Mucosa of rectum (tissue), 2 donors: ENCODE measurements at regions not wholly inside any gene's neighbourhood (a gene's known extent, or its start where the extent isn't known, plus 50 kb on each side); places are given as distances from the start of the nearest gene placed in this dataset.

Source experiments
- H3K27ac ChIP-seq, 2 donors: one replicate each; pipeline ENCODE4 v1.7.0; 2013; ENCODE audit warnings: inconsistent platforms in 2 of 2, low read depth in 2 of 2, low read length in 2 of 2
- H3K27me3 ChIP-seq, 2 donors: one replicate each; pipeline ENCODE4 v1.7.0; 2013; ENCODE audit warnings: low read length in 2 of 2; ENCODE audit not compliant: control insufficient read depth in 2 of 2, insufficient read depth in 2 of 2
- H3K36me3 ChIP-seq, 2 donors: one replicate each; pipeline ENCODE4 v1.7.0; 2013; ENCODE audit warnings: low read length in 2 of 2; ENCODE audit not compliant: control insufficient read depth in 2 of 2, insufficient read depth in 2 of 2
- H3K4me1 ChIP-seq, 2 donors: one replicate each; pipeline ENCODE4 v1.7.0; 2013; ENCODE audit warnings: low read length in 2 of 2, mild to moderate bottlenecking in 1 of 2; ENCODE audit not compliant: control insufficient read depth in 2 of 2, insufficient read depth in 2 of 2
- H3K4me3 ChIP-seq, 2 donors: one replicate each; pipeline ENCODE4 v1.7.0; 2013; ENCODE audit warnings: low read length in 2 of 2
- H3K9ac ChIP-seq, 2 donors: one replicate each; pipeline ENCODE4 v1.7.0; 2013; ENCODE audit warnings: low read length in 2 of 2, low read depth in 1 of 2, mild to moderate bottlenecking in 1 of 2
- H3K9me3 ChIP-seq, 2 donors: one replicate each; pipeline ENCODE4 v1.7.0; 2013; ENCODE audit warnings: low read length in 2 of 2; ENCODE audit not compliant: control insufficient read depth in 2 of 2
- donor health status: healthy.
- donor health status: Normal muscosa, but diverticular disease.

DNA sequence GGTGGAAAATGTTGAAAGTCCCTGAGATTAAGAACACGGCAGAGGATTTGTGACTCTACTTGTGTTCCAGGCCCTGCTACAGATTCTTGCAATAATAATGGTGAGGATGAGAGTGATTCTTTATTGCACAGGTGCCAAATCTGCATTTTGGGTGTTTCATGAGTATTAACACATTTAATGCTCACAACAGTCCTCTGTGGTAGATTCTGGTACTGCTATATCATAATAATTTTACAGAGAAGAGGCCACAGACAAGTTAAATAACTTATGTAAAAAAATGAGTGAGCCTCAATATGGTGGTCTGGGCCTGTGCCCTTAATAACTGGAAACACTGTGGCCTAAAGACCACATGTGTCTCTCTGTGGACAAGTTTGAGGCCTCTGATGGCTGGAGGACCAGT lies 124.3 kb downstream of the C4orf33 start:
- Histone ChIP-seq H3K36me3 (no peaks in the 10 kb centered on the region), H3K9me3 (no peaks in the 10 kb centered on the region), H3K4me3 (no peak overlapping the region), H3K4me1 (no peaks in the 10 kb centered on the region), H3K27ac (no peak overlapping the region), H3K27me3 (no peaks in the 10 kb centered on the region), H3K9ac (no peak overlapping the region)

DNA sequence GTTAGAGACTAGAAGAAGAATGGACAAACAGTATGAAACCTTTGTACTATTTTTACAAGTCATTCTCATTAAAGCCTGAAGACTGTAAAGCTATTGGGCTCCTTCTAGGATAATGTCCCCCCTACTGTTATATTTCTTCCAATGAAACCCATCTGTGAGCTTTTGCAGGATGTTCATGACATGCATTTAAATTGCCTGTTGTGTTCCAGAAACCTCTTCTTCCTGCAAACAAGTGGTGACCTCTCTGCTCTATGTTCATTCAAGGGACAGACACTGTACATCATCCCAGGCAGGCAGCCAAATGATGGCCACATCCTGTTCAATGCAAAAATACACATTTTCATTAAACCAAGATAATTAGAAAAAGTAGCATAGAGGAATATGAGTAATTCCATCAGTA lies 128.0 kb downstream of the C4orf33 start:
- Histone ChIP-seq H3K4me1 (no peaks in the 10 kb centered on the region), H3K27me3 (no peaks in the 10 kb centered on the region), H3K36me3 (no peaks in the 10 kb centered on the region), H3K4me3 (no peak overlapping the region), H3K9me3 (no peaks in the 10 kb centered on the region), H3K27ac (no peak overlapping the region), H3K9ac (no peak overlapping the region)

DNA sequence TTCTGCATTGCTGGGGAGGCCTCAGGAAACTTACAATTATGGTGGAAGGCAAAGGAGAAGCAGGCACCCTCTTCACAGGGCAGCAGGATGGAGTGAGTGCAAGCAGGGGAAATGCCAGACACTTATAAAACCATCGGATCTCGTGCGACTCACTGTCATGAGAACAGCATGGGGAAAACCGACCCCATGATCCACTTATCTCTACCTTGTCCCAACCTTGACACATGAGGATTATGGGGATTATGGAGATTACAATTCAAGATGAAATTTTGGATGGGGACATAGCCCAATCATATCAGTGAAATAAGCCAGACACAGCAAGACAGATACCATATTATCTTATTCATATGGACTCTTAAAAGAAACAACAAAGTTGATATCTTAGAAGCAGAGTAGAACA lies 134.9 kb downstream of the C4orf33 start:
- no peak overlapping the region for H3K27ac ChIP-seq
- no peaks in the 10 kb centered on the region for H3K9me3 ChIP-seq
- H3K9ac ChIP-seq = no peak overlapping the region
- no peak overlapping the region for H3K4me3 ChIP-seq
- no peaks in the 10 kb centered on the region for H3K36me3 ChIP-seq
- H3K4me1 ChIP-seq = no peaks in the 10 kb centered on the region
- no peaks in the 10 kb centered on the region for H3K27me3 ChIP-seq

DNA sequence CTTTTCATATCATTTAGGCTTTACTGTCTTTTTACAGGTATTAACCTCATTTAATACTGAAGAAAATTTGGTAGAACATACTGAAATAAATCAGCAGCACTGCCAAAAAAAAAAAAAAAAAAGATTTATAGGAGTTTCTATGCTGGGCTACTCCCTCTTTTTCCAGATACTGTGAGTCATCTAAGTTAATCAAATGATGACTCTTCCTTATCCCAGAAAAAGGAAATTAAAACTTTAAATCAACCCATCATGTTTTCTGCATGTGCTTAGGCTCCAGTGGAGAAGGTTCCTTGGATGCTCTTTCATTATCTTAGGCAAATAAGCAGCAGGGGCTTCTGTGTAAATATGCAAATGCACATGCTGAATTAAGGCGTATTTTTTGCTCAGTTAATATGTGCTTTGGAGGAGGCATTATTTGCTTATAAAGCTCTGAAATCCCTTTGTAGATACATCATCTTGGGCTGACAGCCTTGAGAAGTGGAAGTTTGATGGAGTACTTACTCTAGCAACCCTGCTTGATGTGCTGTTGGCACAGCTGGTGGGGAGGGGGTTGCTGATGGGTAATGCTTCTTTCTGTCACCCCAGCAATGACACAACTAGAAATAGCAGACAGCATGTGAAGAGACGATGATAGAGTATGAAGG lies 136.1 kb downstream of the C4orf33 start:
- Histone ChIP-seq H3K27me3 (no peaks in the 10 kb centered on the region), H3K36me3 (no peaks in the 10 kb centered on the region), H3K27ac (no peak overlapping the region), H3K9me3 (no peaks in the 10 kb centered on the region), H3K4me1 (no peaks in the 10 kb centered on the region), H3K4me3 (no peak overlapping the region), H3K9ac (no peak overlapping the region)

DNA sequence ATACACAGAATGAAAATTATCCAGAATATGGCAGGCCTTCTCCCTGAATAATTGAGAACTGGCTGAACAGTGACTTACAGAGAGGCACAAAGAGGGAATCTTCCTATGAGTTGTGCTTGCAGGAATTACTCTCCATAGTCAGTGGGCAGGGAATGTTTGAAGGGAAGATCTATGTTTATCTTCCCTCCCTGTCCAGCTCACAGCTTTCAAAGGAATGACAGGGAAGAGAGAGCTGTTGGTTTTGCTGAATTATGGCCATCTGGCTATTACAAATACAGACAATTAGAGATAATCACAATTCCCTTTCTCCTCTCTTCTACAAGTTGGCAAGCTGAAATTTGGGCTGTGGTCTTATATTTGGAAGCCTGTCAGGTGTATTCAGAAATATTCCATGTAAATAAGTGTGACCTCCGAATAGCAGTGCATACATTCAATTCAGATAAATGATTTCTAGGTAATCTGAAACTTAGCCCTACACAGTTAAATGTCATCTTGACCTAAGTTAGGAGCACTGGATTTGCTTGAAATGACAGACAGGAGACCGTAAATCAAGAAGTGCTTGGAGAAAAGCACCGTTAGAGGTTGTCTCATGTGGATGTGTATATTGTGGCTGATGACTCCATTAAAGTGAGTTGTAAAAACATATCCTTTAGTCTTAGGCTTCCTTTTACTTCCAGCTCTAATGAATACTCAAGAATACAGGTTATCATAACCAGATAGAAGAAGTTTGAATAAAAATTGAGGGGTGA lies 136.8 kb downstream of the C4orf33 start:
- Histone ChIP-seq H3K4me1 (no peaks in the 10 kb centered on the region), H3K27me3 (no peaks in the 10 kb centered on the region), H3K27ac (no peak overlapping the region), H3K36me3 (no peaks in the 10 kb centered on the region), H3K9ac (no peak overlapping the region), H3K4me3 (no peak overlapping the region), H3K9me3 (no peaks in the 10 kb centered on the region)

DNA sequence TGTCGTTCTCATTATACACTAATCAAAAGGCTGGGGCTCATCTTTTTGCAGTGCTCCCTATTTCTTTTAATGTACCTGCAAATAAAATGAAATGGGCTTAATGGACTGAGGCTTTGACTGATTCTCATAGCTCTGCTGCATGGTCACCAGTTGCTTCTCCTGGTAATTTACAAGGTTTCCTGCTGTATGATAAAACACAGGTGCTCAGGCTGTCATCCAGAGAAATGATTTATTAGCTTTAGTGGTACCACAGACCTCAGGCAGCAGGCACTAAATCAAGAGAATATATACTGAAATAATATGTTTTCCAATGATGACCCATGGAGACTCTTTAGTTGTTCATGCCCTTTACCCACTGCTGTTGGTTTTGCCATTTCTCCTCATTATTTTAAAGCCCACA lies 137.7 kb downstream of the C4orf33 start:
- Histone ChIP-seq H3K27me3 (no peaks in the 10 kb centered on the region), H3K27ac (no peak overlapping the region)

DNA sequence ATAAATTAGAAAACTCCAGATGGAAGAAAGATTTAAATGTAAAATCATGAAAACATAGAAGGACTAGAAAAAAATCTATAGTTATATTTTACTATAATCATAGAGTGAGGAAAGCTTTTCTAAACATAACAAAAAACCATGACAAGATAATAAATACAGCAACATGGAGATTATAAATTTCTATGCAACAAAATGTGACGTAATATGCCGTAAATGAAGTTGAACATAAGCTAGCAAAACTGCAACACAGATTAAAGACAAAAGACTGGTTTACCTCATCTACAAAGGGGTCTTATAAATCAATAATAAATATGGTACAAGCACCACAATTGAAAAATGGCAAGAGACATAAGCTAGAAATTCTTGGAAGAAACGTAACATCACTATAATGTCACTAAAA lies 140.4 kb downstream of the C4orf33 start:
- H3K9me3 ChIP-seq = no peaks in the 10 kb centered on the region
- no peaks in the 10 kb centered on the region for H3K36me3 ChIP-seq
- H3K4me3 ChIP-seq = no peak overlapping the region
- no peak overlapping the region for H3K27ac ChIP-seq
- no peaks in the 10 kb centered on the region for H3K4me1 ChIP-seq
- no peaks in the 10 kb centered on the region for H3K27me3 ChIP-seq
- no peak overlapping the region for H3K9ac ChIP-seq

More for the DNA sequence above, 137.7 kb downstream of the C4orf33 start:
- no peak overlapping the region for H3K9ac ChIP-seq
- H3K4me1 ChIP-seq = no peaks in the 10 kb centered on the region
- no peaks in the 10 kb centered on the region for H3K9me3 ChIP-seq
- no peak overlapping the region for H3K4me3 ChIP-seq
- H3K36me3 ChIP-seq = no peaks in the 10 kb centered on the region

DNA sequence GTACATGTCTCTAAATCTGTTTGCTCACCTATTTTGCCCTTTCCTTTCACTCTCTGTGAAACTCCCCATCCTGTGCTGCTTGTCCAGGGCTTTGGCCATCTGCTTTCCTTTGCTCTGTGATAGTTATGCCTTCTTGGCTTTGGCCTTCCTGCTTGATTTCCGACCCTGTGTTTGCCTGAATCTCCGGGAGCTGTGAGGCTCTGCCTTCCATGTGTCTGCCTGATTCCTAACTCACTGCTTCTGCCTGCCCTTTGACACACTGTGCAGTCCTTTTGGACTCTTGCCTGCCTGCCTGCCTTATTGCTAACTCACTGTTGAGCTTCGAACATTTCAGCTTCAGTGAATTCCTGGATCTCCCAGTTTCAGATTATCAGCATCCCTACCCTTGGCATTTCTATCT lies 143.1 kb downstream of the C4orf33 start:
- Histone ChIP-seq H3K9ac (no peak overlapping the region), H3K27ac (no peak overlapping the region), H3K4me3 (no peak overlapping the region), H3K27me3 (no peaks in the 10 kb centered on the region), H3K36me3 (no peaks in the 10 kb centered on the region), H3K4me1 (no peaks in the 10 kb centered on the region), H3K9me3 (no peaks in the 10 kb centered on the region)

DNA sequence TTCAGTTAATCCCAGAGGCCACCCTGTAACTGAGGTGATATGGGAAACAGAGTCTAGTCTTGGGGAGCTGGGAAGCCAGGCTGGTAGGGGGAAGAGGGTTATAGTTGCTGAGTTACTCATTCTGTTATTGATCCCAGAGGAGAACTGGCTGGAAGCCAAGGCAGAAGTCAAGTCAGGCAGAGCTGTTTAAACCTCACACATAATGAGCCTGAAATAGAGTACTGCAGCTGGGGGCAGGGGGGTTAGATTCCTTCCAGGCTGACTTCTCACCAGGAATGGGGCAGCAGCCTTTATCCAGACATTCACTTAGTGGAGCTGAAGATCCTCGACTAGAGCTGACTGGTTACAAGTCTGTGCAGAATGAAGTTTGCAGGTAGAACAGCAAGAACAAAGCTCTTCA lies 144.9 kb downstream of the C4orf33 start:
- Histone ChIP-seq H3K4me3 (no peak overlapping the region), H3K27ac (no peak overlapping the region), H3K27me3 (no peaks in the 10 kb centered on the region), H3K9ac (no peak overlapping the region), H3K4me1 (no peaks in the 10 kb centered on the region), H3K36me3 (no peaks in the 10 kb centered on the region), H3K9me3 (no peaks in the 10 kb centered on the region)

DNA sequence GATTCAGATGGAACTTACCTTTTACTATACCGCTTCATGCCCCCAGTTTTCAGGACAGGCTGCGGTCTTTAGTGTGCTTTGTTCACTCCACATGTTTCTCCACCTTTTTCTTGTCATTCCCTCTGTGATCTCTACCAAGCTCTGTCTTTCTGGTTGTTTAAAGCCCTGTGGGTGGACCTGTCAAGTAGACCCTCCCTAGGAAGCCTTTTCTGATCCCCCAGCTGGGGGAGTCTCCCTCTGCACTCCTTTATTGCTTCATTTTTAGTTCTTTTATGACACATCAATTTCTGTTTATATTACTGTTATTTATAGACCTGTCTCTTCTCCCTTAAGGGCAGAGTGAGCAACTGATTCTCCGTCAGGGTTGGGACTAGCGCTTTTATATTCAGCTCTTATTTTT lies 150.2 kb downstream of the C4orf33 start:
- no peak overlapping the region for H3K9ac ChIP-seq

More for the DNA sequence above, 150.2 kb downstream of the C4orf33 start:
- Histone ChIP-seq H3K27me3 (no peaks in the 10 kb centered on the region), H3K27ac (no peak overlapping the region), H3K4me1 (peaks cover 3% of the 10 kb centered on the region in 2 donors), H3K36me3 (no peaks in the 10 kb centered on the region), H3K9me3 (no peaks in the 10 kb centered on the region), H3K4me3 (no peak overlapping the region)
